H1 (cell line): ENCODE measurements at regions not wholly inside any gene's neighbourhood (a gene's known extent, or its start where the extent isn't known, plus 50 kb on each side); places are given as distances from the start of the nearest gene placed in this dataset.

ENCODE experiments used
- BCL11A ChIP-seq, 2 experiments: IDR thresholded peaks; one replicate each; pipeline ENCODE4 v1.6.1; 2011; ENCODE audit warnings: low read depth in 2 of 2, low read length in 2 of 2, mild to moderate bottlenecking in 2 of 2
- CREB1 ChIP-seq: IDR thresholded peaks from 2 replicates; pipeline ENCODE4 v1.6.1; 2012; ENCODE audit warnings: inconsistent platforms
- POLR2A ChIP-seq, 2 experiments: IDR thresholded peaks; 1 replicate in 1 of 2; 2 replicates in 1 of 2; pipeline ENCODE4 v1.6.1; 2011; ENCODE audit warnings: low read depth in 2 of 2, low read length in 2 of 2, mild to moderate bottlenecking in 2 of 2; ENCODE audit errors: control extremely low read depth in 1 of 2

DNA sequence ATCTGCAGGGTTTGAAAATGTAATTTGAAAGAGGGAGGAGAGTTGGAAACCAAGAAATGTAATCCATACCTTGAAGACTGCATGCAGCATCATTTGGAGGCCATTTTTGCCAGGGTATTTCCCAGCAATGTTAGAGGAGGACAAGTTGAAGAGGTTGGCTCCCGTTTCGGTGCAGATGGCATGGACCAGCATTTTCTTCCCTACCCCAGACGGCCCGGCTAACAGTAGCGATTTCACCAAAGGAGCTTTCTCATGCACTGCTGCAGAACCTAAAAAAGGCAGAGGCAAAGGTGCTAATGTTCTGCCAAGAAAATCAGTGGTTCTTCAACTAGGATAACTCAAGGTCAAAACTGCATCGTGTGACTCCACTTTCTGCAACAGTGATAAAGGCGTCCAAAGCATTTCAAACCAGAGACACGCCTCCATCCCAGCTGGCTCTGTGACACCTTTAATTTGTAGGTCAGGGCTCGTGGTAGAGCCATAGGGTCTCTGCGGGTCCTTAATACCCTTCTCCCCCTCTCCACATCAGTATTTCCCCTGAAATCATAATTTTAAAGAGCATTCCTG, 99.6 kb upstream of the ASB18 start:
- TF ChIP-seq POLR2A (IDR thresholded peaks at IDR 0.05; ENCODE audit: control extremely low read depth in 1 of 2, low read depth in 2 of 2, low read length in 2 of 2): no peak
- TF ChIP-seq CREB1: no peak
- TF ChIP-seq BCL11A (IDR thresholded peaks at IDR 0.05; ENCODE audit: low read depth in 2 of 2, low read length in 2 of 2): no peak
